GM23248 (cell line): ENCODE measurements at regions not wholly inside any gene's neighbourhood (a gene's known extent, or its start where the extent isn't known, plus 50 kb on each side); places are given as distances from the start of the nearest gene placed in this dataset.

Experiments
- DNase-seq: peaks from one replicate; pipeline ENCODE4 v3.0.0-alpha.2; 2015
- H2AFZ ChIP-seq: fragments of 200-600 bp; sonication (generic); 2 replicates; pipeline ENCODE4 v1.6.1; 2016; ENCODE audit warnings: antibody characterized with exemption
- H3F3A ChIP-seq: fragments of 200-600 bp; sonication (generic); 2 replicates; pipeline ENCODE4 v1.6.1; 2016; ENCODE audit warnings: mild to moderate bottlenecking, antibody characterized with exemption, mixed run types; ENCODE audit not compliant: insufficient read depth
- H3K27ac ChIP-seq: fragments of 200-600 bp; sonication (generic); 2 replicates; pipeline ENCODE4 v1.5.1; 2016; ENCODE audit warnings: mild to moderate bottlenecking
- H3K27me3 ChIP-seq: fragments of 200-600 bp; sonication (generic); replicated peaks from 2 replicates; pipeline ENCODE4 v1.6.1; 2016; ENCODE audit warnings: mild to moderate bottlenecking; ENCODE audit not compliant: insufficient read depth
- H3K36me3 ChIP-seq: fragments of 200-600 bp; sonication (generic); 2 replicates; pipeline ENCODE4 v1.6.1; 2016; ENCODE audit warnings: low read depth, mild to moderate bottlenecking
- H3K4me1 ChIP-seq: fragments of 200-600 bp; sonication (generic); 2 replicates; pipeline ENCODE4 v1.6.1; 2016; ENCODE audit warnings: mild to moderate bottlenecking; ENCODE audit not compliant: insufficient read depth
- H3K4me2 ChIP-seq: fragments of 200-600 bp; sonication (generic); one replicate; pipeline ENCODE4 v1.6.1; 2016; ENCODE audit warnings: mild to moderate bottlenecking; ENCODE audit not compliant: unreplicated experiment
- H3K4me3 ChIP-seq: fragments of 200-600 bp; sonication (generic); 2 replicates; pipeline ENCODE4 v1.5.1; 2016; ENCODE audit warnings: mild to moderate bottlenecking
- H3K79me2 ChIP-seq: fragments of 200-600 bp; sonication (generic); 2 replicates; pipeline ENCODE4 v1.6.1; 2016; ENCODE audit warnings: mild to moderate bottlenecking; ENCODE audit not compliant: insufficient read depth
- H3K9ac ChIP-seq: fragments of 200-600 bp; sonication (generic); 2 replicates; pipeline ENCODE4 v1.6.1; 2016; ENCODE audit warnings: mild to moderate bottlenecking
- H3K9me2 ChIP-seq: fragments of 200-600 bp; sonication (generic); 2 replicates; pipeline ENCODE4 v1.6.1; 2016; ENCODE audit warnings: mixed run types, mild to moderate bottlenecking, moderate library complexity; ENCODE audit not compliant: insufficient read depth
- H3K9me3 ChIP-seq: fragments of 200-600 bp; sonication (generic); one replicate; pipeline ENCODE4 v1.6.1; 2017; ENCODE audit warnings: low read depth
- H4K20me1 ChIP-seq: fragments of 200-600 bp; sonication (generic); 2 replicates; pipeline ENCODE4 v1.6.0; 2016; ENCODE audit not compliant: insufficient read depth
- EZH2 ChIP-seq: fragments of 200-600 bp; sonication (generic); IDR thresholded peaks from 2 replicates; pipeline ENCODE4 v1.6.1; 2018; ENCODE audit warnings: antibody characterized with exemption, mild to moderate bottlenecking; ENCODE audit not compliant: insufficient read depth, poor library complexity, severe bottlenecking
- EZH2phosphoT487 ChIP-seq: fragments of 200-600 bp; sonication (generic); IDR thresholded peaks from 2 replicates; pipeline ENCODE4 v1.6.1; 2018; ENCODE audit warnings: antibody characterized with exemption, moderate library complexity, mild to moderate bottlenecking, low read depth; ENCODE audit not compliant: insufficient read depth
- WGBS, 2 experiments: methylation state at CpG; one replicate each; pipeline ENCODE4 v1.1.6; 2015 to 2017; ENCODE audit warnings: low lambda C conversion rate in 2 of 2, low coverage in 1 of 2; ENCODE audit errors: missing lambda C conversion rate in 2 of 2; 5-methylcytosine and 5-hydroxymethylcytosine counted together
- in situ Hi-C: fragments of 300-500 bp; cut with MboI; formaldehyde crosslinking; loops from 2 replicates; pipeline ENCODE4 v1.15.0; 2020

DNA sequence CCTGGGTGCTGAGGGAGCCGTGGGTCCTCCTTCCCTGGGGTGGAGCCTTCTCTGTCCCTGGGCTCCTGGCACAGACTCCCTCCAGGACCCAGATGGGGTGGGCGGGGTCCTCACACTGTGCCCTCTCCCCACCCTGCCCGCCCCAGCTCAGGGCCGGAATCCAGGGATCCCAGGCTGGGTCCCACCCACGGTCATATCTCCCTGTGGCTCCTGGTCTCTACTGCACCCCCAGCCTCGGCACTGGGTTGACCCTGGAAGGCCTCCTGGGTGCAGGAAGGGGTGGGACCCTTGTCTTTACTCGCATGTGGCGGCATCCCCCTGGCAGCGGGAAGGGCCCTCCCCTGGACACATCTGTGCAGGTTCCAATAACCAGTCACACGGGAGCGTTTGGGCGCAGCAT, 75.8 kb upstream of the EIF5 start:
- Histone ChIP-seq H3K36me3 (no peaks in the 10 kb centered on the region), H3K4me2 (no peak overlapping the region), H3K27ac (no peak overlapping the region), H3F3A (no peaks in the 10 kb centered on the region), H2AFZ (no peak overlapping the region), H4K20me1 (no peaks in the 10 kb centered on the region), H3K27me3 (peaks cover 3% of the 10 kb centered on the region; the same call in 1 of the 2 replicates), H3K9me3 (no peaks in the 10 kb centered on the region), H3K79me2 (no peaks in the 10 kb centered on the region), H3K4me1 (peaks cover 3% of the 10 kb centered on the region; the same call in 1 of the 2 replicates), H3K4me3 (no peak overlapping the region), H3K9me2 (no peaks in the 10 kb centered on the region), H3K9ac (no peak overlapping the region)
- TF ChIP-seq EZH2phosphoT487 = no peak
- no peak for TF ChIP-seq EZH2
- 76 to 98% methylated on average over 8 to 12 of the region's 12 CpGs for WGBS, 2 experiments
- DNase-seq = no peak
- in situ Hi-C loops = no loop called here

GRCh38 chr14:103259184-103259583, 74.9 kb upstream of the EIF5 start:
- Histone ChIP-seq H3K79me2 (no peaks in the 10 kb centered on the region), H3F3A (no peaks in the 10 kb centered on the region), H3K27ac (no peak overlapping the region), H3K9me3 (no peaks in the 10 kb centered on the region), H3K9me2 (no peaks in the 10 kb centered on the region), H4K20me1 (no peaks in the 10 kb centered on the region), H3K4me2 (no peak overlapping the region), H2AFZ (no peak overlapping the region), H3K4me1 (0 out of 2 replicates have a peak, but pooled peaks cover 3% of the 10 kb centered on the region), H3K36me3 (no peaks in the 10 kb centered on the region), H3K9ac (no peak overlapping the region), H3K4me3 (no peak overlapping the region), H3K27me3 (peaks cover 12% of the 10 kb centered on the region; the same call in 1 of the 2 replicates)
- no peak for TF ChIP-seq EZH2phosphoT487
- TF ChIP-seq EZH2 = no peak
- in situ Hi-C loops = no loop called here
- no peak for DNase-seq
- WGBS, 2 experiments = 90 to 91% methylated on average over 10 of the region's 10 CpGs

- no peak for DNase-seq
- 31 to 32% methylated on average over 19 of the region's 19 CpGs for WGBS, 2 experiments
Measured at GRCh38 chr14:103259801-103260628, 74.0 kb upstream of the EIF5 start.

GRCh38 chr14:103260629-103261124, 73.4 kb upstream of the EIF5 start:
- TF ChIP-seq EZH2 (no peak), EZH2phosphoT487 (no peak)
- in situ Hi-C loops = no loop called here
- Histone ChIP-seq H4K20me1 (no peaks in the 10 kb centered on the region), H3K4me2 (peak overlapping the region; percentile 85), H3K9me2 (no peaks in the 10 kb centered on the region), H3K9me3 (no peaks in the 10 kb centered on the region), H3F3A (no peaks in the 10 kb centered on the region), H3K4me1 (0 out of 2 replicates have a peak, but pooled peaks cover 3% of the 10 kb centered on the region), H3K27ac (peak overlapping the region; percentile 20; the same call in 1 of the 2 replicates), H2AFZ (peak overlapping the region; percentile 85), H3K27me3 (peaks cover 12% of the 10 kb centered on the region; the same call in 1 of the 2 replicates), H3K9ac (peak overlapping the region; percentile 71), H3K79me2 (no peaks in the 10 kb centered on the region), H3K36me3 (no peaks in the 10 kb centered on the region), H3K4me3 (peak overlapping the region; percentile 74)
- DNase-seq = peak; percentile 75
- 2% methylated on average over 9 of the region's 9 CpGs for WGBS, 2 experiments

More at GRCh38 chr14:103259801-103260628, 74.0 kb upstream of the EIF5 start:
- Histone ChIP-seq H3K27ac (peak overlapping the region; percentile 20; the same call in 1 of the 2 replicates), H3K9me2 (no peaks in the 10 kb centered on the region), H3K4me1 (0 out of 2 replicates have a peak, but pooled peaks cover 3% of the 10 kb centered on the region), H3K79me2 (no peaks in the 10 kb centered on the region), H3F3A (no peaks in the 10 kb centered on the region), H3K4me2 (peak overlapping the region; percentile 85), H3K9ac (peak overlapping the region; percentile 71), H3K27me3 (peaks cover 12% of the 10 kb centered on the region; the same call in 1 of the 2 replicates), H3K9me3 (no peaks in the 10 kb centered on the region), H3K4me3 (peak overlapping the region; percentile 74), H4K20me1 (no peaks in the 10 kb centered on the region), H2AFZ (peak overlapping the region; percentile 85), H3K36me3 (no peaks in the 10 kb centered on the region)
- TF ChIP-seq EZH2phosphoT487 (no peak), EZH2 (no peak)
- in situ Hi-C loops = no loop called here
